Sigmoid colon (tissue), 6 donors: ENCODE measurements at regions not wholly inside any gene's neighbourhood (a gene's known extent, or its start where the extent isn't known, plus 50 kb on each side); places are given as distances from the start of the nearest gene placed in this dataset.

ENCODE experiments used
- DNase-seq: peaks from one replicate; pipeline ENCODE4 v3.0.0-alpha.2; 2019
- H3K27ac ChIP-seq, 4 donors: fragments of 200-600 bp; sonication (generic); one replicate each; pipeline ENCODE4 v1.5.1; 2016 to 2019; ENCODE audit warnings: mild to moderate bottlenecking in 1 of 4
- H3K27me3 ChIP-seq, 3 donors: fragments of 200-600 bp; sonication (generic); one replicate each; pipeline ENCODE4 v1.5.1; 2019; ENCODE audit warnings: mild to moderate bottlenecking in 1 of 3
- H3K36me3 ChIP-seq, 4 donors: fragments of 200-600 bp; sonication (generic); one replicate each; pipeline ENCODE4 v1.5.1; 2016 to 2019
- H3K4me1 ChIP-seq, 4 donors: fragments of 200-600 bp; sonication (generic); one replicate each; pipeline ENCODE4 v1.5.1; 2017 to 2019
- H3K4me3 ChIP-seq, 4 donors: fragments of 200-600 bp; sonication (generic); one replicate each; pipeline ENCODE4 v1.5.1; 2017 to 2019; ENCODE audit warnings: mild to moderate bottlenecking in 2 of 4, moderate library complexity in 1 of 4
- H3K9me3 ChIP-seq, 4 donors: fragments of 200-600 bp in 3 of 4; sonication (generic) in 3 of 4; one replicate each; pipeline versions ENCODE4 v1.5.1 to v1.6.1; 2013 to 2019
- CTCF ChIP-seq, 4 experiments: fragments of 450-650 bp in 3 of 4; fragments of 200-600 bp in 1 of 4; IDR thresholded peaks; one replicate each; pipeline ENCODE4 v1.5.1; 2016 to 2019; ENCODE audit warnings: antibody characterized with exemption in 4 of 4, mild to moderate bottlenecking in 3 of 4, moderate library complexity in 2 of 4
- EP300 ChIP-seq, 4 donors: sonication (generic); formaldehyde crosslinking; IDR thresholded peaks; one replicate each; pipeline ENCODE4 v1.6.1; 2017; ENCODE audit warnings: antibody characterized with exemption in 4 of 4
- POLR2A ChIP-seq, 2 donors: fragments of 450-650 bp; IDR thresholded peaks; one replicate each; pipeline ENCODE4 v1.6.1; 2016; ENCODE audit warnings: antibody characterized with exemption in 2 of 2, mild to moderate bottlenecking in 2 of 2, moderate library complexity in 2 of 2
- POLR2AphosphoS5 ChIP-seq, 4 donors: sonication (generic); formaldehyde crosslinking; IDR thresholded peaks; one replicate each; pipeline ENCODE4 v1.6.1; 2017; ENCODE audit warnings: antibody characterized with exemption in 4 of 4
- WGBS, 2 donors: extraction: QIAGEN DNeasy Blood & Tissue Kit; methylation state at CpG; one replicate each; pipeline ENCODE4 v1.1.7; 2013; 5-methylcytosine and 5-hydroxymethylcytosine counted together
- intact Hi-C: fragments of 100-400 bp; cut with DNase I; formaldehyde crosslinking; loops from one replicate; pipeline ENCODE4 v1.15.1; 2023
- donor health status: healthy with polysubstance abuse.
- donor health status: healthy.

- no peak for DNase-seq
- TF ChIP-seq CTCF (IDR thresholded peaks at IDR 0.05) (no peak), POLR2AphosphoS5 (IDR thresholded peaks at IDR 0.05) (no peak), EP300 (IDR thresholded peaks at IDR 0.05) (no peak), POLR2A (IDR thresholded peaks at IDR 0.05) (no peak)
- Histone ChIP-seq H3K4me3 (no peak overlapping the region), H3K36me3 (no peaks in the 10 kb centered on the region), H3K27ac (no peak overlapping the region), H3K27me3 (no peaks in the 10 kb centered on the region), H3K9me3 (no peaks in the 10 kb centered on the region), H3K4me1 (no peaks in the 10 kb centered on the region)
- intact Hi-C loops, result no loop called here
- 27 to 58% methylated on average over 4 of the region's 4 CpGs for WGBS, 2 donors
Observed at GRCh38 chr5:166431456-166431855, 1860.0 kb upstream of the WWC1 start.

- H3K36me3 ChIP-seq, result no peaks in the 10 kb centered on the region
- no peaks in the 10 kb centered on the region for H3K9me3 ChIP-seq
- WGBS, 2 donors, result 76 to 78% methylated on average over 5 of the region's 5 CpGs
- no peaks in the 10 kb centered on the region for H3K27me3 ChIP-seq
- intact Hi-C loops, result no loop called here
- H3K4me1 ChIP-seq, result no peaks in the 10 kb centered on the region
- H3K4me3 ChIP-seq, result no peak overlapping the region
- no peak for DNase-seq
- no peak overlapping the region for H3K27ac ChIP-seq
- TF ChIP-seq CTCF (IDR thresholded peaks at IDR 0.05), result no peak
Observed at GRCh38 chr5:166433679-166434078, 1857.8 kb upstream of the WWC1 start.

- no peaks in the 10 kb centered on the region for H3K4me1 ChIP-seq
- 75 to 82% methylated on average over 3 of the region's 3 CpGs for WGBS, 2 donors
- no peaks in the 10 kb centered on the region for H3K9me3 ChIP-seq
- H3K36me3 ChIP-seq, result no peaks in the 10 kb centered on the region
- no peak for TF ChIP-seq EP300 (IDR thresholded peaks at IDR 0.05)
- no peak for TF ChIP-seq POLR2AphosphoS5 (IDR thresholded peaks at IDR 0.05)
- TF ChIP-seq CTCF (IDR thresholded peaks at IDR 0.05), result no peak
- no peak for TF ChIP-seq POLR2A (IDR thresholded peaks at IDR 0.05)
- H3K4me3 ChIP-seq, result no peak overlapping the region
- DNase-seq, result no peak
- no peak overlapping the region for H3K27ac ChIP-seq
- no peaks in the 10 kb centered on the region for H3K27me3 ChIP-seq
- intact Hi-C loops, result no loop called here
Observed at GRCh38 chr5:166436872-166437271, 1854.6 kb upstream of the WWC1 start.

- Histone ChIP-seq H3K27ac (no peak overlapping the region), H3K4me1 (no peaks in the 10 kb centered on the region), H3K36me3 (no peaks in the 10 kb centered on the region), H3K4me3 (no peak overlapping the region), H3K27me3 (no peaks in the 10 kb centered on the region), H3K9me3 (peaks cover 0 to 2% (median 0%) of the 10 kb centered on the region in 4 donors)
- intact Hi-C loops, result no loop called here
- WGBS, 2 donors, result 92 to 94% methylated on average over 3 of the region's 3 CpGs
- no peak for TF ChIP-seq CTCF (IDR thresholded peaks at IDR 0.05)
- no peak for TF ChIP-seq EP300 (IDR thresholded peaks at IDR 0.05)
- no peak for TF ChIP-seq POLR2AphosphoS5 (IDR thresholded peaks at IDR 0.05)
- no peak for TF ChIP-seq POLR2A (IDR thresholded peaks at IDR 0.05)
- DNase-seq, result no peak
Observed at GRCh38 chr5:166486348-166486747, 1805.1 kb upstream of the WWC1 start.

GRCh38 chr5:166488560-166488959, 1802.9 kb upstream of the WWC1 start:
- Histone ChIP-seq H3K9me3 (peaks cover 0 to 2% (median 0%) of the 10 kb centered on the region in 4 donors), H3K36me3 (no peaks in the 10 kb centered on the region), H3K4me1 (no peaks in the 10 kb centered on the region), H3K4me3 (no peak overlapping the region), H3K27me3 (no peaks in the 10 kb centered on the region), H3K27ac (no peak overlapping the region)
- 78 to 80% methylated on average over 3 of the region's 3 CpGs for whole genome bisulfite sequencing, 2 donors
- TF ChIP-seq EP300 (IDR thresholded peaks at IDR 0.05) (no peak), POLR2A (IDR thresholded peaks at IDR 0.05) (no peak), POLR2AphosphoS5 (IDR thresholded peaks at IDR 0.05) (no peak), CTCF (IDR thresholded peaks at IDR 0.05) (no peak)
- no peak for DNase-seq
- intact Hi-C loops, result no loop called here
